HCT116 (cell line): ENCODE measurements at regions not wholly inside any gene's neighbourhood (a gene's known extent, or its start where the extent isn't known, plus 50 kb on each side); places are given as distances from the start of the nearest gene placed in this dataset.

Source experiments
- ELF1 ChIP-seq: IDR thresholded peaks from 2 replicates; pipeline ENCODE4 v1.6.1; 2012; ENCODE audit warnings: low read depth, borderline replicate concordance
- EZH2 ChIP-seq: fragments of 200-600 bp; sonication (generic); IDR thresholded peaks from 2 replicates; pipeline ENCODE4 v1.6.1; 2017; ENCODE audit warnings: antibody characterized with exemption, mixed run types
- EZH2phosphoT487 ChIP-seq: fragments of 200-600 bp; IDR thresholded peaks from 2 replicates; pipeline ENCODE4 v1.6.1; 2018; ENCODE audit warnings: antibody characterized with exemption, borderline replicate concordance
- POLR2A ChIP-seq: IDR thresholded peaks from 2 replicates; pipeline ENCODE4 v1.7.0; 2011; ENCODE audit warnings: borderline replicate concordance; ENCODE audit not compliant: insufficient read depth, insufficient read length; ENCODE audit errors: extremely low read depth
- RAD21 ChIP-seq: IDR thresholded peaks from 2 replicates; pipeline ENCODE4 v1.6.1; 2012; ENCODE audit warnings: low read depth, mild to moderate bottlenecking
- YY1 ChIP-seq: IDR thresholded peaks from 2 replicates; pipeline ENCODE4 v1.6.1; 2011; ENCODE audit warnings: low read length, low read depth, moderate library complexity, mild to moderate bottlenecking; ENCODE audit not compliant: insufficient replicate concordance; ENCODE audit errors: extremely low read depth
- ZNF274 ChIP-seq: fragments of 200-500 bp; sonication (Bioruptor generic); IDR thresholded peaks from 2 replicates; pipeline ENCODE4 v1.6.1; 2014; ENCODE audit warnings: mild to moderate bottlenecking, low read depth, low read length, inconsistent platforms
- TF ChIP-seq, protein P1 (sequence below), 3 experiments: fragments of 200-600 bp in 1 of 3; sonication (generic) in 1 of 3; IDR thresholded peaks in 2 of 3; conservative IDR thresholded peaks in 1 of 3; 2 replicates each; pipeline ENCODE4 v1.5.1; 2012 to 2017; ENCODE audit warnings: low read depth in 2 of 3, low read length in 2 of 3, antibody characterized with exemption in 1 of 3, borderline replicate concordance in 1 of 3, control low read depth in 1 of 3, mild to moderate bottlenecking in 1 of 3, mixed read lengths in 1 of 3, mixed run types in 1 of 3, moderate library complexity in 1 of 3; ENCODE audit not compliant: insufficient read depth in 1 of 3
- TF ChIP-seq, protein P2 (sequence below): IDR thresholded peaks from 2 replicates; pipeline ENCODE4 v1.6.1; 2012

- TF ChIP-seq, protein P1, sequence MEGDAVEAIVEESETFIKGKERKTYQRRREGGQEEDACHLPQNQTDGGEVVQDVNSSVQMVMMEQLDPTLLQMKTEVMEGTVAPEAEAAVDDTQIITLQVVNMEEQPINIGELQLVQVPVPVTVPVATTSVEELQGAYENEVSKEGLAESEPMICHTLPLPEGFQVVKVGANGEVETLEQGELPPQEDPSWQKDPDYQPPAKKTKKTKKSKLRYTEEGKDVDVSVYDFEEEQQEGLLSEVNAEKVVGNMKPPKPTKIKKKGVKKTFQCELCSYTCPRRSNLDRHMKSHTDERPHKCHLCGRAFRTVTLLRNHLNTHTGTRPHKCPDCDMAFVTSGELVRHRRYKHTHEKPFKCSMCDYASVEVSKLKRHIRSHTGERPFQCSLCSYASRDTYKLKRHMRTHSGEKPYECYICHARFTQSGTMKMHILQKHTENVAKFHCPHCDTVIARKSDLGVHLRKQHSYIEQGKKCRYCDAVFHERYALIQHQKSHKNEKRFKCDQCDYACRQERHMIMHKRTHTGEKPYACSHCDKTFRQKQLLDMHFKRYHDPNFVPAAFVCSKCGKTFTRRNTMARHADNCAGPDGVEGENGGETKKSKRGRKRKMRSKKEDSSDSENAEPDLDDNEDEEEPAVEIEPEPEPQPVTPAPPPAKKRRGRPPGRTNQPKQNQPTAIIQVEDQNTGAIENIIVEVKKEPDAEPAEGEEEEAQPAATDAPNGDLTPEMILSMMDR (IDR thresholded peaks at IDR 0.05 in 2 of 3, conservative IDR thresholded peaks at IDR 0.05 in 1 of 3; ENCODE audit: borderline replicate concordance in 1 of 3, insufficient read depth in 1 of 3, low read depth in 2 of 3, low read length in 2 of 3): no peak
- no peak for TF ChIP-seq POLR2A
- TF ChIP-seq YY1: no peak
- TF ChIP-seq, protein P2, sequence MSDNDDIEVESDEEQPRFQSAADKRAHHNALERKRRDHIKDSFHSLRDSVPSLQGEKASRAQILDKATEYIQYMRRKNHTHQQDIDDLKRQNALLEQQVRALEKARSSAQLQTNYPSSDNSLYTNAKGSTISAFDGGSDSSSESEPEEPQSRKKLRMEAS: no peak
- TF ChIP-seq ELF1: no peak
- TF ChIP-seq EZH2phosphoT487: no peak
- TF ChIP-seq ZNF274: no peak
- TF ChIP-seq RAD21: no peak
- no peak for TF ChIP-seq EZH2
Observed at GRCh38 chr18:60662491-60662890, 289.9 kb upstream of the MC4R start.
